Panc1 (cell line): ENCODE measurements at regions not wholly inside any gene's neighbourhood (a gene's known extent, or its start where the extent isn't known, plus 50 kb on each side); places are given as distances from the start of the nearest gene placed in this dataset.

Experiments
- ATAC-seq: fragments of 200-7000 bp; cut with Tn5 transposase; 2 replicates; pipeline ENCODE4 v1.9.1; 2020; ENCODE audit warnings: mild to moderate bottlenecking, moderate library complexity
- BruUV-seq: library from RNA; stranded (reverse); fragments of 400-500 nt; replicated peaks from 2 replicates; lab custom pipeline; 2021; lab: Mats Ljungman, UMichigan
- CTCF ChIA-PET: fragments of 300-600 bp; sonication (Branson Sonifier 250); formaldehyde crosslinking; loops from one replicate; lab custom pipeline; 2022; ENCODE audit warnings: antibody characterized with exemption; lab: Charles Lee
- POLR2A ChIA-PET: fragments of 300-600 bp; sonication (Branson Sonifier 250); formaldehyde crosslinking; loops from one replicate; lab custom pipeline; 2022; ENCODE audit warnings: antibody characterized with exemption; lab: Charles Lee
- DNase-seq: peaks from one replicate; pipeline ENCODE4 v3.0.0-alpha.2; 2010; ENCODE audit warnings: low read depth, low spot score
- H3K27ac ChIP-seq: 2 replicates; pipeline ENCODE4 v1.5.1; 2011; ENCODE audit warnings: mild to moderate bottlenecking, low read length, inconsistent platforms
- H3K27me3 ChIP-seq: fragments of 200-500 bp; sonication (Bioruptor generic); 2 replicates; pipeline ENCODE4 v1.6.0; 2014; ENCODE audit warnings: low read length, inconsistent platforms; ENCODE audit not compliant: control insufficient read depth, insufficient read depth
- H3K36me3 ChIP-seq: fragments of 200-500 bp; sonication (Bioruptor generic); 2 replicates; pipeline ENCODE4 v1.5.1; 2014; ENCODE audit warnings: inconsistent platforms, mild to moderate bottlenecking, low read length, moderate library complexity; ENCODE audit not compliant: control insufficient read depth, insufficient read depth
- H3K4me1 ChIP-seq: 2 replicates; pipeline ENCODE4 v1.5.1; 2011; ENCODE audit warnings: inconsistent platforms, mild to moderate bottlenecking, low read length, moderate library complexity; ENCODE audit not compliant: control insufficient read depth, insufficient read depth
- H3K4me3 ChIP-seq, 2 experiments: 2 replicates each; pipeline ENCODE4 v1.5.1; 2011 to 2012; ENCODE audit warnings: low read depth in 2 of 2, low read length in 2 of 2, mild to moderate bottlenecking in 2 of 2, inconsistent platforms in 1 of 2, moderate library complexity in 1 of 2
- H3K9me3 ChIP-seq: fragments of 200-500 bp; sonication (Bioruptor generic); 2 replicates; pipeline ENCODE4 v1.5.1; 2014; ENCODE audit warnings: low read depth, mild to moderate bottlenecking, inconsistent platforms, low read length, moderate library complexity; ENCODE audit not compliant: control insufficient read depth, insufficient read depth
- POLR2AphosphoS5 ChIP-seq: IDR thresholded peaks from 2 replicates; pipeline ENCODE4 v1.6.1; 2012; ENCODE audit warnings: mild to moderate bottlenecking, low read depth, low read length, moderate library complexity
- SIN3A ChIP-seq: IDR thresholded peaks from 2 replicates; pipeline ENCODE4 v1.6.1; 2012; ENCODE audit warnings: low read depth, mild to moderate bottlenecking, low read length, moderate library complexity, borderline replicate concordance; ENCODE audit not compliant: insufficient read depth
- TCF7L2 ChIP-seq: IDR thresholded peaks from 2 replicates; pipeline ENCODE4 v1.6.1; 2011; ENCODE audit warnings: mild to moderate bottlenecking, low read depth, low read length, inconsistent platforms
- in situ Hi-C: cut with HindIII; loops from 2 replicates; pipeline ENCODE4 v1.10.0; 2016; ENCODE audit warnings: low sequenced_read_pairs, low pct_unique_long_range_greater_than_20kb
- intact Hi-C: fragments of 100-400 bp; cut with micrococcal nuclease; formaldehyde crosslinking; loops from one replicate; pipeline ENCODE4 v1.10.0; 2022; ENCODE audit not compliant: unreplicated experiment
- TF ChIP-seq, protein P1 (sequence below): fragments of 450-650 bp; IDR thresholded peaks from 2 replicates; pipeline ENCODE4 v1.5.1; 2017; ENCODE audit warnings: mild to moderate bottlenecking
- TF ChIP-seq, protein P2 (sequence below), 2 experiments: IDR thresholded peaks; 2 replicates each; pipeline ENCODE4 v1.6.1; 2011 to 2012; ENCODE audit warnings: low read depth in 2 of 2, control low read depth in 1 of 2, low read length in 1 of 2, mild to moderate bottlenecking in 1 of 2, moderate library complexity in 1 of 2; ENCODE audit not compliant: insufficient read depth in 1 of 2

DNA sequence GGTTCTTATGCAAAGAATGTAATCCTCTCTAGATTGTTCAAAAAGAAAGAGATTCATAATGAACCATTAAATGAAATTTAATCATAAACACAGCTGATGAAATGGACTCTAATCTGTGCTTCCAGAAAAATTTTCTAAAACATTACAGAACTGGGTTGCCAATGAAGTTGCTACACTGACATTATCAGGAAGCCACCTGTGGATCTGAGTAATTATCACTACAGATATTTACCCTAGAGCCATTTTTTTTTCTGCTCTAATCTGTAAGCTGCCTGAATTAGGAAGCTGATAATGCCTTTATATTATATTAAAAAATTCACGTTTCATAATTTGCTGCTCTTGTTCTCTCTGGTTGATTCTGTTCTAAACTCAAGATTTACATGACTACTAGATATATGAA lies 380.1 kb downstream of the GRIA2 start:
- Histone ChIP-seq H3K27ac (no peak overlapping the region), H3K9me3 (no peaks in the 10 kb centered on the region), H3K4me1 (no peaks in the 10 kb centered on the region), H3K27me3 (no peaks in the 10 kb centered on the region), H3K36me3 (no peaks in the 10 kb centered on the region; the same call in 1 of the 2 replicates), H3K4me3 (no peak overlapping the region)
- TF ChIP-seq TCF7L2 (no peak), POLR2AphosphoS5 (no peak), SIN3A (no peak)
- TF ChIP-seq, protein P1, sequence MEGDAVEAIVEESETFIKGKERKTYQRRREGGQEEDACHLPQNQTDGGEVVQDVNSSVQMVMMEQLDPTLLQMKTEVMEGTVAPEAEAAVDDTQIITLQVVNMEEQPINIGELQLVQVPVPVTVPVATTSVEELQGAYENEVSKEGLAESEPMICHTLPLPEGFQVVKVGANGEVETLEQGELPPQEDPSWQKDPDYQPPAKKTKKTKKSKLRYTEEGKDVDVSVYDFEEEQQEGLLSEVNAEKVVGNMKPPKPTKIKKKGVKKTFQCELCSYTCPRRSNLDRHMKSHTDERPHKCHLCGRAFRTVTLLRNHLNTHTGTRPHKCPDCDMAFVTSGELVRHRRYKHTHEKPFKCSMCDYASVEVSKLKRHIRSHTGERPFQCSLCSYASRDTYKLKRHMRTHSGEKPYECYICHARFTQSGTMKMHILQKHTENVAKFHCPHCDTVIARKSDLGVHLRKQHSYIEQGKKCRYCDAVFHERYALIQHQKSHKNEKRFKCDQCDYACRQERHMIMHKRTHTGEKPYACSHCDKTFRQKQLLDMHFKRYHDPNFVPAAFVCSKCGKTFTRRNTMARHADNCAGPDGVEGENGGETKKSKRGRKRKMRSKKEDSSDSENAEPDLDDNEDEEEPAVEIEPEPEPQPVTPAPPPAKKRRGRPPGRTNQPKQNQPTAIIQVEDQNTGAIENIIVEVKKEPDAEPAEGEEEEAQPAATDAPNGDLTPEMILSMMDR, result no peak
- TF ChIP-seq, protein P2, sequence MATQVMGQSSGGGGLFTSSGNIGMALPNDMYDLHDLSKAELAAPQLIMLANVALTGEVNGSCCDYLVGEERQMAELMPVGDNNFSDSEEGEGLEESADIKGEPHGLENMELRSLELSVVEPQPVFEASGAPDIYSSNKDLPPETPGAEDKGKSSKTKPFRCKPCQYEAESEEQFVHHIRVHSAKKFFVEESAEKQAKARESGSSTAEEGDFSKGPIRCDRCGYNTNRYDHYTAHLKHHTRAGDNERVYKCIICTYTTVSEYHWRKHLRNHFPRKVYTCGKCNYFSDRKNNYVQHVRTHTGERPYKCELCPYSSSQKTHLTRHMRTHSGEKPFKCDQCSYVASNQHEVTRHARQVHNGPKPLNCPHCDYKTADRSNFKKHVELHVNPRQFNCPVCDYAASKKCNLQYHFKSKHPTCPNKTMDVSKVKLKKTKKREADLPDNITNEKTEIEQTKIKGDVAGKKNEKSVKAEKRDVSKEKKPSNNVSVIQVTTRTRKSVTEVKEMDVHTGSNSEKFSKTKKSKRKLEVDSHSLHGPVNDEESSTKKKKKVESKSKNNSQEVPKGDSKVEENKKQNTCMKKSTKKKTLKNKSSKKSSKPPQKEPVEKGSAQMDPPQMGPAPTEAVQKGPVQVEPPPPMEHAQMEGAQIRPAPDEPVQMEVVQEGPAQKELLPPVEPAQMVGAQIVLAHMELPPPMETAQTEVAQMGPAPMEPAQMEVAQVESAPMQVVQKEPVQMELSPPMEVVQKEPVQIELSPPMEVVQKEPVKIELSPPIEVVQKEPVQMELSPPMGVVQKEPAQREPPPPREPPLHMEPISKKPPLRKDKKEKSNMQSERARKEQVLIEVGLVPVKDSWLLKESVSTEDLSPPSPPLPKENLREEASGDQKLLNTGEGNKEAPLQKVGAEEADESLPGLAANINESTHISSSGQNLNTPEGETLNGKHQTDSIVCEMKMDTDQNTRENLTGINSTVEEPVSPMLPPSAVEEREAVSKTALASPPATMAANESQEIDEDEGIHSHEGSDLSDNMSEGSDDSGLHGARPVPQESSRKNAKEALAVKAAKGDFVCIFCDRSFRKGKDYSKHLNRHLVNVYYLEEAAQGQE (IDR thresholded peaks at IDR 0.05; ENCODE audit: insufficient read depth in 1 of 2, low read depth in 2 of 2, low read length in 1 of 2), result no peak
- intact Hi-C loops (no loop called here), in situ Hi-C loops (no loop called here)
- DNase-seq (no peak), ATAC-seq (no peak)
- POLR2A ChIA-PET, result no interaction called here
- CTCF ChIA-PET, result no interaction called here
- no TSS peak for BruUV-seq

DNA sequence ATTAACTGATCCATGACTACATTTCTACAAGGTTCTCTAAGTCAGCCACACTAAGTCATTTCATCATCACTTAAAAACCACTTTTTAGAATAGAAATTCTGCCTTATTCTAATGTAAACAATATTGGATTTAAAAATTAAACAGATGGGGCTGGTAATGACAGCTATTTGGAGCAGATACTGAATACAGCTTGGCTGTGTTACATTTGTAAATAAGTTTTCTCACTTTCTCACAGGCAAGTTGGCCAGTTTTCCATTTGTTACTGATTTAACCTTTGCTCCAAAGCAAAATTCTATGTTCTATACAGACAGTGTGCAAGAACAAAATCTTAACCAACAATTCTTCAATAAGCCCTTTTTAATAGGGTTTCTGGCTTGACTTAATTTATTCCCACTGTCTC lies 370.7 kb downstream of the GRIA2 start:
- in situ Hi-C loops (no loop called here), intact Hi-C loops (no loop called here)
- CTCF ChIA-PET, result no interaction called here
- no TSS peak for BruUV-seq
- POLR2A ChIA-PET, result no interaction called here
- DNase-seq, result no peak
- no peak for ATAC-seq
- Histone ChIP-seq H3K9me3 (no peaks in the 10 kb centered on the region), H3K27me3 (no peaks in the 10 kb centered on the region), H3K27ac (no peak overlapping the region), H3K36me3 (no peaks in the 10 kb centered on the region; the same call in 1 of the 2 replicates), H3K4me1 (no peaks in the 10 kb centered on the region), H3K4me3 (no peak overlapping the region)
- TF ChIP-seq POLR2AphosphoS5 (no peak), TCF7L2 (no peak), SIN3A (no peak)
- TF ChIP-seq, protein P2 (IDR thresholded peaks at IDR 0.05; ENCODE audit: insufficient read depth in 1 of 2, low read depth in 2 of 2, low read length in 1 of 2), result no peak
- TF ChIP-seq, protein P1, result no peak
